Nephron (organoid): ENCODE measurements at regions not wholly inside any gene's neighbourhood (a gene's known extent, or its start where the extent isn't known, plus 50 kb on each side); places are given as distances from the start of the nearest gene placed in this dataset.

ENCODE experiments used
- H3K27ac Mint-ChIP-seq, 3 experiments: 2 replicates each; pipeline ENCODE4 v1.8.0; 2020; ENCODE audit warnings: mixed read lengths in 3 of 3, mild to moderate bottlenecking in 2 of 3, moderate library complexity in 1 of 3
- H3K27me3 Mint-ChIP-seq: 2 replicates; pipeline ENCODE4 v1.8.0; 2021; ENCODE audit warnings: low read depth, mild to moderate bottlenecking, moderate library complexity, mixed read lengths
- H3K36me3 Mint-ChIP-seq: 2 replicates; pipeline ENCODE4 v1.8.0; 2020; ENCODE audit warnings: low read depth, mixed read lengths
- H3K4me1 Mint-ChIP-seq: 2 replicates; pipeline ENCODE4 v1.8.0; 2020; ENCODE audit warnings: mixed read lengths
- H3K4me3 Mint-ChIP-seq, 3 experiments: 2 replicates each; pipeline ENCODE4 v1.8.0; 2020; ENCODE audit warnings: mild to moderate bottlenecking in 3 of 3, mixed read lengths in 3 of 3, moderate library complexity in 2 of 3
- H3K9me3 Mint-ChIP-seq: 2 replicates; pipeline ENCODE4 v1.8.0; 2020; ENCODE audit warnings: mixed read lengths
- CTCF ChIP-seq, 3 experiments: fragments of 200-600 bp; sonication (generic); IDR thresholded peaks; one replicate each; pipeline ENCODE4 v1.5.0; 2021; ENCODE audit warnings: antibody characterized with exemption in 3 of 3; ENCODE audit not compliant: unreplicated experiment in 3 of 3

- H3K36me3 Mint-ChIP-seq: no peaks in the 10 kb centered on the region
- peaks cover 12% of the 10 kb centered on the region for H3K27me3 Mint-ChIP-seq
- TF ChIP-seq CTCF (IDR thresholded peaks at IDR 0.05; ENCODE audit: unreplicated experiment in 3 of 3): no peak
- H3K4me3 Mint-ChIP-seq: no peak overlapping the region
- H3K9me3 Mint-ChIP-seq: peaks cover 7% of the 10 kb centered on the region
- H3K27ac Mint-ChIP-seq: no peak overlapping the region
- H3K4me1 Mint-ChIP-seq: no peaks in the 10 kb centered on the region
Measured at GRCh38 chr7:156389116-156389692, 251.4 kb upstream of the RNF32 start.

- Mint-ChIP-seq H3K9me3 (no peaks in the 10 kb centered on the region), H3K27me3 (peaks cover 15% of the 10 kb centered on the region), H3K36me3 (no peaks in the 10 kb centered on the region), H3K4me3 (no peak overlapping the region), H3K4me1 (no peaks in the 10 kb centered on the region), H3K27ac (no peak overlapping the region)
- TF ChIP-seq CTCF (IDR thresholded peaks at IDR 0.05; ENCODE audit: unreplicated experiment in 3 of 3): no peak
Measured at GRCh38 chr7:156386097-156386496, 254.5 kb upstream of the RNF32 start.

- H3K4me3 Mint-ChIP-seq: no peak overlapping the region
- H3K36me3 Mint-ChIP-seq: no peaks in the 10 kb centered on the region
- no peaks in the 10 kb centered on the region for H3K4me1 Mint-ChIP-seq
- no peaks in the 10 kb centered on the region for H3K9me3 Mint-ChIP-seq
- no peak overlapping the region for H3K27ac Mint-ChIP-seq
- TF ChIP-seq CTCF (IDR thresholded peaks at IDR 0.05; ENCODE audit: unreplicated experiment in 3 of 3): no peak
- H3K27me3 Mint-ChIP-seq: peaks cover 9% of the 10 kb centered on the region
Measured at GRCh38 chr7:156384706-156385105, 255.9 kb upstream of the RNF32 start.

GRCh38 chr7:156383526-156383925, 257.0 kb upstream of the RNF32 start:
- Mint-ChIP-seq H3K27me3 (peaks cover 16% of the 10 kb centered on the region), H3K4me3 (no peak overlapping the region), H3K9me3 (no peaks in the 10 kb centered on the region), H3K27ac (no peak overlapping the region), H3K36me3 (no peaks in the 10 kb centered on the region), H3K4me1 (no peaks in the 10 kb centered on the region)
- TF ChIP-seq CTCF (IDR thresholded peaks at IDR 0.05; ENCODE audit: unreplicated experiment in 3 of 3): no peak

GRCh38 chr7:156380261-156380660, 260.3 kb upstream of the RNF32 start:
- H3K4me1 Mint-ChIP-seq: peaks cover 8% of the 10 kb centered on the region
- H3K9me3 Mint-ChIP-seq: no peaks in the 10 kb centered on the region
- no peak for TF ChIP-seq CTCF (IDR thresholded peaks at IDR 0.05; ENCODE audit: unreplicated experiment in 3 of 3)
- peaks cover 16% of the 10 kb centered on the region for H3K27me3 Mint-ChIP-seq
- no peak overlapping the region for H3K27ac Mint-ChIP-seq
- no peaks in the 10 kb centered on the region for H3K36me3 Mint-ChIP-seq
- H3K4me3 Mint-ChIP-seq: no peak overlapping the region

- no peak overlapping the region for H3K4me3 Mint-ChIP-seq
- H3K36me3 Mint-ChIP-seq: no peaks in the 10 kb centered on the region
- TF ChIP-seq CTCF (IDR thresholded peaks at IDR 0.05; ENCODE audit: unreplicated experiment in 3 of 3): no peak
- no peaks in the 10 kb centered on the region for H3K9me3 Mint-ChIP-seq
- H3K27me3 Mint-ChIP-seq: peaks cover 16% of the 10 kb centered on the region
- peaks cover 8% of the 10 kb centered on the region for H3K4me1 Mint-ChIP-seq
- H3K27ac Mint-ChIP-seq: no peak overlapping the region
Measured at GRCh38 chr7:156379324-156380070, 261.1 kb upstream of the RNF32 start.
